GM23338 (cell line): ENCODE measurements at regions not wholly inside any gene's neighbourhood (a gene's known extent, or its start where the extent isn't known, plus 50 kb on each side); places are given as distances from the start of the nearest gene placed in this dataset.

ENCODE experiments used
- ATAC-seq: fragments of 200-7000 bp; cut with Tn5 transposase; 3 replicates; pipeline ENCODE4 v1.9.1; 2020
- DNase-seq: peaks from one replicate; pipeline ENCODE4 v3.0.0-alpha.2; 2015; ENCODE audit warnings: low spot score
- H2AFZ ChIP-seq: fragments of 200-600 bp; sonication (generic); 2 replicates; pipeline ENCODE4 v1.8.0; 2016; ENCODE audit warnings: antibody characterized with exemption, mild to moderate bottlenecking, moderate library complexity
- H3F3A ChIP-seq: fragments of 200-600 bp; sonication (generic); replicated peaks from 2 replicates; pipeline ENCODE4 v1.8.0; 2017; ENCODE audit warnings: antibody characterized with exemption, mixed run types, low read depth
- H3K27ac ChIP-seq: fragments of 200-600 bp; sonication (generic); 2 replicates; pipeline ENCODE4 v1.6.1; 2016; ENCODE audit warnings: low read depth
- H3K27me3 ChIP-seq: fragments of 200-600 bp; sonication (generic); 2 replicates; pipeline ENCODE4 v1.8.0; 2016; ENCODE audit warnings: mild to moderate bottlenecking, mixed run types, moderate library complexity; ENCODE audit not compliant: insufficient read depth
- H3K36me3 ChIP-seq: fragments of 200-600 bp; sonication (generic); 2 replicates; pipeline ENCODE4 v1.8.0; 2016; ENCODE audit warnings: mild to moderate bottlenecking; ENCODE audit not compliant: insufficient read depth
- H3K4me1 ChIP-seq: fragments of 200-600 bp; sonication (generic); 2 replicates; pipeline ENCODE4 v1.8.0; 2016; ENCODE audit warnings: mild to moderate bottlenecking, moderate library complexity; ENCODE audit not compliant: insufficient read depth
- H3K4me2 ChIP-seq: fragments of 200-600 bp; sonication (generic); 2 replicates; pipeline ENCODE4 v1.7.1; 2017; ENCODE audit warnings: mixed run types
- H3K4me3 ChIP-seq: fragments of 200-600 bp; sonication (generic); 2 replicates; pipeline ENCODE4 v1.6.1; 2016; ENCODE audit warnings: mixed run types
- H3K79me2 ChIP-seq: fragments of 200-600 bp; sonication (generic); replicated peaks from 2 replicates; pipeline ENCODE4 v1.8.0; 2017; ENCODE audit warnings: mild to moderate bottlenecking; ENCODE audit not compliant: insufficient read depth
- H3K9me2 ChIP-seq: fragments of 200-600 bp; sonication (generic); 2 replicates; pipeline ENCODE4 v1.8.0; 2017; ENCODE audit not compliant: insufficient read depth
- H4K20me1 ChIP-seq: fragments of 200-600 bp; sonication (generic); replicated peaks from 2 replicates; pipeline ENCODE4 v1.8.0; 2017; ENCODE audit warnings: mild to moderate bottlenecking; ENCODE audit not compliant: insufficient read depth
- H3K27ac Mint-ChIP-seq: 2 replicates; pipeline ENCODE4 v1.8.0; 2020; ENCODE audit warnings: inconsistent platforms, mild to moderate bottlenecking, moderate library complexity, mixed read lengths
- H3K27me3 Mint-ChIP-seq: 3 replicates; pipeline ENCODE4 v1.8.0; 2022; ENCODE audit warnings: low read depth, mild to moderate bottlenecking, moderate library complexity, mixed read lengths, inconsistent platforms; ENCODE audit not compliant: insufficient read depth, poor library complexity
- H3K36me3 Mint-ChIP-seq: 3 replicates; pipeline ENCODE4 v1.8.0; 2021; ENCODE audit warnings: low read depth, mild to moderate bottlenecking, inconsistent platforms, moderate library complexity, mixed read lengths
- H3K4me1 Mint-ChIP-seq: 3 replicates; pipeline ENCODE4 v1.8.0; 2020; ENCODE audit warnings: mild to moderate bottlenecking, inconsistent platforms, mixed read lengths
- H3K4me3 Mint-ChIP-seq: 3 replicates; pipeline ENCODE4 v1.8.0; 2021; ENCODE audit warnings: moderate library complexity, mild to moderate bottlenecking, inconsistent platforms, mixed read lengths
- H3K9me3 Mint-ChIP-seq: 3 replicates; pipeline ENCODE4 v1.8.0; 2020; ENCODE audit warnings: moderate library complexity, mild to moderate bottlenecking, inconsistent platforms, mixed read lengths
- CREB1 ChIP-seq: fragments of 250-450 bp; sonication (Bioruptor Pico); IDR thresholded peaks from 2 replicates; pipeline ENCODE4 v1.5.0; 2020; ENCODE audit warnings: low read depth, mild to moderate bottlenecking, moderate library complexity
- EZH2 ChIP-seq: fragments of 200-600 bp; sonication (generic); IDR thresholded peaks from one replicate; pipeline ENCODE4 v1.8.0; 2017; ENCODE audit warnings: antibody characterized with exemption, mild to moderate bottlenecking, low read depth; ENCODE audit not compliant: unreplicated experiment
- JUNB ChIP-seq: IDR thresholded peaks from one replicate; pipeline ENCODE4 v1.6.1; 2016; ENCODE audit warnings: antibody characterized with exemption; ENCODE audit not compliant: unreplicated experiment
- NANOG ChIP-seq: IDR thresholded peaks from 2 replicates; pipeline ENCODE4 v1.6.1; 2016; ENCODE audit warnings: antibody characterized with exemption, borderline replicate concordance
- ZNF114 ChIP-seq: fragments of 250-450 bp; sonication (Bioruptor Pico); IDR thresholded peaks from 2 replicates; pipeline ENCODE4 v1.5.0; 2020; ENCODE audit warnings: mild to moderate bottlenecking, moderate library complexity
- ZNF331 ChIP-seq: fragments of 250-450 bp; sonication (Bioruptor Pico); IDR thresholded peaks from 2 replicates; pipeline ENCODE4 v1.5.0; 2020; ENCODE audit warnings: low read depth, mild to moderate bottlenecking, moderate library complexity
- TF ChIP-seq, protein P1 (sequence below): fragments of 250-450 bp; sonication (Bioruptor Pico); IDR thresholded peaks from 2 replicates; pipeline ENCODE4 v1.5.0; 2020; ENCODE audit warnings: mild to moderate bottlenecking, moderate library complexity
- TF ChIP-seq, protein P2 (sequence below): IDR thresholded peaks from 2 replicates; pipeline ENCODE4 v1.6.1; 2016; ENCODE audit warnings: antibody characterized with exemption

DNA sequence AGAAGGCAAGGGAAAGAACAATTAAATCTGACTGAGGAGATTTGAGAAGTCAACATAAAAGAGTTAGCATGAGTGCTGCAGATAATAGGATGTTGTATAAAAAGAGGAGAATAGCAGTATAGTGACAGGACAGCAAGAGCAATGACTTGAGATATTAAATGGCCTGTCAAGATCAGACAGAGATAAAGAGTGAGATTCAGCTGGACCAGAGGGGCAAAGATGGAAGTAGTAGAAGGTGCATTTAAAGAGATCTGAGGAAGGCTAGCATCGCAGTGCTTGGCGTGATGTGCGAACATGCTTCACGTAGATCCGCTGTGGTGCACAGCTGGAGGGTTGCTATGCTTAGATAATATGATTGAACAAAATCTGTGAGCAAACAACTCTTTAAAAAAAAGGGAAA, 1422.6 kb upstream of the CDH8 start:
- no peak overlapping the region for H2AFZ ChIP-seq
- H3K9me3 Mint-ChIP-seq = no peaks in the 10 kb centered on the region
- DNase-seq (no peak), ATAC-seq (no peak)
- H3K4me1 ChIP-seq = 0 out of 2 replicates have a peak, but pooled peaks cover 3% of the 10 kb centered on the region
- H3K9me2 ChIP-seq = no peaks in the 10 kb centered on the region; the same call in 1 of the 2 replicates
- no peak overlapping the region for H3K4me3 Mint-ChIP-seq
- no peaks in the 10 kb centered on the region for H3K36me3 Mint-ChIP-seq
- no peaks in the 10 kb centered on the region for H4K20me1 ChIP-seq
- H3K79me2 ChIP-seq = no peaks in the 10 kb centered on the region
- no peak overlapping the region for H3K27ac ChIP-seq
- TF ChIP-seq JUNB = no peak
- TF ChIP-seq NANOG = no peak
- no peak for TF ChIP-seq ZNF114 (CRISPR knock-in tag)
- no peak for TF ChIP-seq CREB1 (CRISPR knock-in tag)
- TF ChIP-seq EZH2 = no peak
- TF ChIP-seq ZNF331 = no peak
- TF ChIP-seq, protein P1, sequence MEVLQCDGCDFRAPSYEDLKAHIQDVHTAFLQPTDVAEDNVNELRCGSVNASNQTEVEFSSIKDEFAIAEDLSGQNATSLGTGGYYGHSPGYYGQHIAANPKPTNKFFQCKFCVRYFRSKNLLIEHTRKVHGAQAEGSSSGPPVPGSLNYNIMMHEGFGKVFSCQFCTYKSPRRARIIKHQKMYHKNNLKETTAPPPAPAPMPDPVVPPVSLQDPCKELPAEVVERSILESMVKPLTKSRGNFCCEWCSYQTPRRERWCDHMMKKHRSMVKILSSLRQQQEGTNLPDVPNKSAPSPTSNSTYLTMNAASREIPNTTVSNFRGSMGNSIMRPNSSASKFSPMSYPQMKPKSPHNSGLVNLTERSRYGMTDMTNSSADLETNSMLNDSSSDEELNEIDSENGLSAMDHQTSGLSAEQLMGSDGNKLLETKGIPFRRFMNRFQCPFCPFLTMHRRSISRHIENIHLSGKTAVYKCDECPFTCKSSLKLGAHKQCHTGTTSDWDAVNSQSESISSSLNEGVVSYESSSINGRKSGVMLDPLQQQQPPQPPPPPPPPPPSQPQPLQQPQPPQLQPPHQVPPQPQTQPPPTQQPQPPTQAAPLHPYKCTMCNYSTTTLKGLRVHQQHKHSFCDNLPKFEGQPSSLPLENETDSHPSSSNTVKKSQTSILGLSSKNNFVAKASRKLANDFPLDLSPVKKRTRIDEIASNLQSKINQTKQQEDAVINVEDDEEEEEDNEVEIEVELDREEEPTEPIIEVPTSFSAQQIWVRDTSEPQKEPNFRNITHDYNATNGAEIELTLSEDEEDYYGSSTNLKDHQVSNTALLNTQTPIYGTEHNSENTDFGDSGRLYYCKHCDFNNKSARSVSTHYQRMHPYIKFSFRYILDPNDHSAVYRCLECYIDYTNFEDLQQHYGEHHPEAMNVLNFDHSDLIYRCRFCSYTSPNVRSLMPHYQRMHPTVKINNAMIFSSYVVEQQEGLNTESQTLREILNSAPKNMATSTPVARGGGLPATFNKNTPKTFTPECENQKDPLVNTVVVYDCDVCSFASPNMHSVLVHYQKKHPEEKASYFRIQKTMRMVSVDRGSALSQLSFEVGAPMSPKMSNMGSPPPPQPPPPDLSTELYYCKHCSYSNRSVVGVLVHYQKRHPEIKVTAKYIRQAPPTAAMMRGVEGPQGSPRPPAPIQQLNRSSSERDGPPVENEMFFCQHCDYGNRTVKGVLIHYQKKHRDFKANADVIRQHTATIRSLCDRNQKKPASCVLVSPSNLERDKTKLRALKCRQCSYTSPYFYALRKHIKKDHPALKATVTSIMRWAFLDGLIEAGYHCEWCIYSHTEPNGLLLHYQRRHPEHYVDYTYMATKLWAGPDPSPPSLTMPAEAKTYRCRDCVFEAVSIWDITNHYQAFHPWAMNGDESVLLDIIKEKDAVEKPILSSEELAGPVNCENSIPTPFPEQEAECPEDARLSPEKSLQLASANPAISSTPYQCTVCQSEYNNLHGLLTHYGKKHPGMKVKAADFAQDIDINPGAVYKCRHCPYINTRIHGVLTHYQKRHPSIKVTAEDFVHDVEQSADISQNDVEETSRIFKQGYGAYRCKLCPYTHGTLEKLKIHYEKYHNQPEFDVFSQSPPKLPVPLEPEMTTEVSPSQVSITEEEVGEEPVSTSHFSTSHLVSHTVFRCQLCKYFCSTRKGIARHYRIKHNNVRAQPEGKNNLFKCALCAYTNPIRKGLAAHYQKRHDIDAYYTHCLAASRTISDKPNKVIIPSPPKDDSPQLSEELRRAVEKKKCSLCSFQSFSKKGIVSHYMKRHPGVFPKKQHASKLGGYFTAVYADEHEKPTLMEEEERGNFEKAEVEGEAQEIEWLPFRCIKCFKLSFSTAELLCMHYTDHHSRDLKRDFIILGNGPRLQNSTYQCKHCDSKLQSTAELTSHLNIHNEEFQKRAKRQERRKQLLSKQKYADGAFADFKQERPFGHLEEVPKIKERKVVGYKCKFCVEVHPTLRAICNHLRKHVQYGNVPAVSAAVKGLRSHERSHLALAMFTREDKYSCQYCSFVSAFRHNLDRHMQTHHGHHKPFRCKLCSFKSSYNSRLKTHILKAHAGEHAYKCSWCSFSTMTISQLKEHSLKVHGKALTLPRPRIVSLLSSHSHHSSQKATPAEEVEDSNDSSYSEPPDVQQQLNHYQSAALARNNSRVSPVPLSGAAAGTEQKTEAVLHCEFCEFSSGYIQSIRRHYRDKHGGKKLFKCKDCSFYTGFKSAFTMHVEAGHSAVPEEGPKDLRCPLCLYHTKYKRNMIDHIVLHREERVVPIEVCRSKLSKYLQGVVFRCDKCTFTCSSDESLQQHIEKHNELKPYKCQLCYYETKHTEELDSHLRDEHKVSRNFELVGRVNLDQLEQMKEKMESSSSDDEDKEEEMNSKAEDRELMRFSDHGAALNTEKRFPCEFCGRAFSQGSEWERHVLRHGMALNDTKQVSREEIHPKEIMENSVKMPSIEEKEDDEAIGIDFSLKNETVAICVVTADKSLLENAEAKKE (CRISPR knock-in tag) = no peak
- TF ChIP-seq, protein P2, sequence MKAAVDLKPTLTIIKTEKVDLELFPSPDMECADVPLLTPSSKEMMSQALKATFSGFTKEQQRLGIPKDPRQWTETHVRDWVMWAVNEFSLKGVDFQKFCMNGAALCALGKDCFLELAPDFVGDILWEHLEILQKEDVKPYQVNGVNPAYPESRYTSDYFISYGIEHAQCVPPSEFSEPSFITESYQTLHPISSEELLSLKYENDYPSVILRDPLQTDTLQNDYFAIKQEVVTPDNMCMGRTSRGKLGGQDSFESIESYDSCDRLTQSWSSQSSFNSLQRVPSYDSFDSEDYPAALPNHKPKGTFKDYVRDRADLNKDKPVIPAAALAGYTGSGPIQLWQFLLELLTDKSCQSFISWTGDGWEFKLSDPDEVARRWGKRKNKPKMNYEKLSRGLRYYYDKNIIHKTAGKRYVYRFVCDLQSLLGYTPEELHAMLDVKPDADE = no peak
- H3K4me2 ChIP-seq = no peak overlapping the region
- no peaks in the 10 kb centered on the region for H3K36me3 ChIP-seq
- H3F3A ChIP-seq = no peaks in the 10 kb centered on the region
- H3K4me1 Mint-ChIP-seq = peaks cover 3% of the 10 kb centered on the region; the same call in 2 of the 3 replicates
- no peak overlapping the region for H3K27ac Mint-ChIP-seq
- no peaks in the 10 kb centered on the region for H3K27me3 Mint-ChIP-seq
- no peaks in the 10 kb centered on the region for H3K27me3 ChIP-seq
- no peak overlapping the region for H3K4me3 ChIP-seq
